Left lung (tissue), 4 donors: ENCODE measurements at regions not wholly inside any gene's neighbourhood (a gene's known extent, or its start where the extent isn't known, plus 50 kb on each side); places are given as distances from the start of the nearest gene placed in this dataset.

Experiments
- ATAC-seq: fragments of 200-7000 bp; cut with Tn5 transposase; one replicate; pipeline ENCODE4 v1.9.1; 2020; ENCODE audit warnings: moderate library complexity
- DNase-seq, 4 donors: peaks; one replicate each; pipeline ENCODE4 v3.0.0-alpha.2; 2013 to 2020
- H3K27ac ChIP-seq, 2 donors: fragments of 200-600 bp; sonication (generic) in 1 of 2; one replicate each; pipeline versions ENCODE4 v1.5.0 to v1.8.0; 2020 to 2021
- H3K27me3 ChIP-seq, 2 donors: fragments of 200-600 bp; sonication (generic) in 1 of 2; one replicate each; pipeline versions ENCODE4 v1.5.0 to v1.8.0; 2020 to 2021
- H3K36me3 ChIP-seq, 2 donors: fragments of 200-600 bp; sonication (generic) in 1 of 2; one replicate each; pipeline versions ENCODE4 v1.5.0 to v1.8.0; 2020 to 2021
- H3K4me1 ChIP-seq, 2 donors: fragments of 200-600 bp; one replicate each; pipeline ENCODE4 v1.8.0; 2021
- H3K4me3 ChIP-seq, 2 donors: fragments of 200-600 bp; sonication (generic) in 1 of 2; one replicate each; pipeline versions ENCODE4 v1.5.0 to v1.8.0; 2020 to 2021; ENCODE audit warnings: mild to moderate bottlenecking in 1 of 2
- H3K9me3 ChIP-seq, 2 donors: fragments of 200-600 bp; sonication (generic) in 1 of 2; one replicate each; pipeline versions ENCODE4 v1.5.0 to v1.8.0; 2020 to 2021
- CTCF ChIP-seq, 2 donors: fragments of 200-600 bp; sonication (generic) in 1 of 2; IDR thresholded peaks; one replicate each; pipeline versions ENCODE4 v1.5.0 to v1.8.0; 2021; ENCODE audit warnings: antibody characterized with exemption in 2 of 2
- intact Hi-C, 2 donors: fragments of 100-400 bp; cut with DNase I; formaldehyde crosslinking; loops; one replicate each; pipeline versions ENCODE4 v1.11.2 to v1.14.2; 2022
- donor health status: DM: no; HTN: yes; CAD: no.
- donor health status: DM: no; HTN: no; CAD: no.

- Histone ChIP-seq H3K27ac (no peak overlapping the region), H3K4me3 (no peak overlapping the region), H3K27me3 (peaks cover 0 to 10% of the 10 kb centered on the region in 2 donors), H3K4me1 (no peaks in the 10 kb centered on the region), H3K9me3 (no peaks in the 10 kb centered on the region), H3K36me3 (no peaks in the 10 kb centered on the region)
- DNase-seq = no peak
- no peak for TF ChIP-seq CTCF (IDR thresholded peaks at IDR 0.05)
- intact Hi-C loops = no loop called here
- ATAC-seq = no peak
These were observed 472.4 kb downstream of the SETD4 start for GRCh38 chr21:35587841-35588380.

- DNase-seq (no peak), ATAC-seq (no peak)
- intact Hi-C loops = no loop called here
- Histone ChIP-seq H3K4me3 (no peak overlapping the region), H3K27me3 (peaks cover 0 to 10% of the 10 kb centered on the region in 2 donors), H3K9me3 (no peaks in the 10 kb centered on the region), H3K27ac (no peak overlapping the region), H3K4me1 (no peaks in the 10 kb centered on the region), H3K36me3 (no peaks in the 10 kb centered on the region)
- TF ChIP-seq CTCF (IDR thresholded peaks at IDR 0.05) = no peak
These were observed 474.0 kb downstream of the SETD4 start for GRCh38 chr21:35586305-35586704.

GRCh38 chr21:35585878-35586277 lies 474.4 kb downstream of the SETD4 start:
- no peak for TF ChIP-seq CTCF (IDR thresholded peaks at IDR 0.05)
- no peaks in the 10 kb centered on the region for H3K9me3 ChIP-seq
- ATAC-seq (no peak), DNase-seq (no peak)
- H3K4me3 ChIP-seq = no peak overlapping the region
- H3K27ac ChIP-seq = no peak overlapping the region
- intact Hi-C loops = no loop called here
- H3K27me3 ChIP-seq = peaks cover 0 to 10% of the 10 kb centered on the region in 2 donors
- H3K36me3 ChIP-seq = no peaks in the 10 kb centered on the region
- no peaks in the 10 kb centered on the region for H3K4me1 ChIP-seq

GRCh38 chr21:35585155-35585554 lies 475.2 kb downstream of the SETD4 start:
- intact Hi-C loops = no loop called here
- Histone ChIP-seq H3K9me3 (no peaks in the 10 kb centered on the region), H3K36me3 (no peaks in the 10 kb centered on the region), H3K4me1 (no peaks in the 10 kb centered on the region), H3K27ac (no peak overlapping the region), H3K4me3 (no peak overlapping the region), H3K27me3 (peaks cover 0 to 10% of the 10 kb centered on the region in 2 donors)
- no peak for ATAC-seq
- no peak for TF ChIP-seq CTCF (IDR thresholded peaks at IDR 0.05)
- no peak for DNase-seq

GRCh38 chr21:35583566-35584216 lies 476.6 kb downstream of the SETD4 start:
- Histone ChIP-seq H3K4me3 (no peak overlapping the region), H3K9me3 (no peaks in the 10 kb centered on the region), H3K27ac (no peak overlapping the region), H3K4me1 (no peaks in the 10 kb centered on the region), H3K27me3 (peaks cover 0 to 10% of the 10 kb centered on the region in 2 donors), H3K36me3 (no peaks in the 10 kb centered on the region)
- no peak for DNase-seq
- intact Hi-C loops = no loop called here
- TF ChIP-seq CTCF (IDR thresholded peaks at IDR 0.05) = no peak
- ATAC-seq = no peak
